Tibial nerve (tissue), 3 donors: ENCODE measurements at regions not wholly inside any gene's neighbourhood (a gene's known extent, or its start where the extent isn't known, plus 50 kb on each side); places are given as distances from the start of the nearest gene placed in this dataset.

Experiments used
- CTCF ChIP-seq, 5 experiments: fragments of 200-600 bp in 3 of 5; fragments of 450-650 bp in 2 of 5; sonication (generic) in 3 of 5; IDR thresholded peaks; one replicate each; pipeline ENCODE4 v1.5.1; 2016 to 2019; ENCODE audit warnings: antibody characterized with exemption in 5 of 5, mild to moderate bottlenecking in 3 of 5, moderate library complexity in 2 of 5
- POLR2A ChIP-seq, 2 donors: fragments of 450-650 bp; IDR thresholded peaks; one replicate each; pipeline ENCODE4 v1.6.1; 2017; ENCODE audit warnings: antibody characterized with exemption in 2 of 2, mild to moderate bottlenecking in 2 of 2, moderate library complexity in 2 of 2

GRCh38 chr7:42460148-42460547 lies 223.1 kb upstream of the GLI3 start:
- TF ChIP-seq CTCF (IDR thresholded peaks at IDR 0.05) (no peak), POLR2A (IDR thresholded peaks at IDR 0.05) (no peak)
